GM18520 (cell line): ENCODE measurements at regions not wholly inside any gene's neighbourhood (a gene's known extent, or its start where the extent isn't known, plus 50 kb on each side); places are given as distances from the start of the nearest gene placed in this dataset.

ENCODE experiments used
- ATAC-seq: cut with Tn5 transposase; IDR thresholded peaks from one replicate; pipeline ENCODE4 v1.9.1; 2021; ENCODE audit not compliant: unreplicated experiment

DNA sequence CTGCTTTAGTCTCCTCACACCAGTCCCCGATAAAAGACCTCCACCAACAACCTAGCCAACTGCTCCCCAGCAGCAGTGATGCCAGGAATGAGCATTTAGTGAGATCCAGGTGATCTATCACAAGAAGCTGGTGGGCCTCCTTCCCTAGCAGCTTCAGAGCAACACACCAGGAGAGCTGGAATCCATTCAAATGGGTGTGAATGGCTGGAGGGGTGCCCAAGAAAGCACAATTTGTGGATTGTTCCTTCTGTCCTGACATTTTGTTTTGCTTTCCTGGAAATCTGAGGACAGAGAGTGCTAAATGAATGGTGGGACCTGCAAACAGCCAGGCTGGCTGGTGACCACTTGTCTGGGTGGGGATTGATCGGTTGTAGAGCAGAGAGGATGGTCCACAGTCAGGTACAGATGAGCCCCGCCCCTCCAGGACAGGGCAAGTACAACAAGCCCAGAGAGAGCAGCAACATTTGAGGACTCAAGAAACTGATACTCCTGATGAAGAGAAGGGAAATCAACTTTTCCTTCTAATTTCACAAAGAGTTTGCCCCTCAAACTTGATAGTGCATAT is 316.8 kb downstream of the VPS13C start:
- ATAC-seq: no peak

DNA sequence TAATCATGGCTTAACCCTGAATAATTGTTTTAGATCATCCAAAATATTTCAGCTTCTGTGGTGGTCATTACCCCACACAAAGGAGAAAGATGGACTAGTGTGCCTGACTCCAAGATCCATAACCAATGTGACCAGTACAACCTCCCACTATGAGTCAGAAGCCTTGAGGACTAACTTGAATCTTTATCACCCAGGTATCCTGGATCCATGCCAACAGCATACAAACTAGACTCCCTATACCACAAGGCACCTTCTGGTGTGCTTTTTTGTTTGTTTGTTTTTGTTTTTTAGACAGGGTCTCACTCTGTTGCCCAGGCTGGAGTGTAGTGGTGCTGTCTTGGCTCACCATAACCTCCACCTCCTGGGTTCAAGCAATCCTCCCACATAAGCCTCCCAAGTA is 317.7 kb downstream of the VPS13C start:
- ATAC-seq: no peak

DNA sequence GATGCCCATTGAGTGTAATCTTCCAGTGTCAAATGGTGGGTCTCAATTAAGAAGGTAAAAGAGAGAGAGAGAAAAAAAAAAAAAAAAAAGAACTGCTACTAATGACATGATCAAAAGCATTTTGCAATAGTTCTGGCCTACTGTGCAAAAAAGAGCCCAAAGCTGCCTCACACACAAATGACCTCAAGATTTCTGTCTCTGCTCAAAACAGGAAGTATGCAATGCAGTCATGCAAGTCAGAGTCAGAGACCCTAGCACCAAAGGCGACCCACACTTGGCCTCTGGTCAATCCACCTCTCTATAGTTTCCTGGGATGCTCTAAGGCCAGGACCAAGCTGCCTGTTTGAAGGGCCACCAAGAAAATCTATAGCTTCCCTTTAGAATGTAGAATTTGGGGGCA is 323.5 kb downstream of the VPS13C start:
- ATAC-seq: no peak

DNA sequence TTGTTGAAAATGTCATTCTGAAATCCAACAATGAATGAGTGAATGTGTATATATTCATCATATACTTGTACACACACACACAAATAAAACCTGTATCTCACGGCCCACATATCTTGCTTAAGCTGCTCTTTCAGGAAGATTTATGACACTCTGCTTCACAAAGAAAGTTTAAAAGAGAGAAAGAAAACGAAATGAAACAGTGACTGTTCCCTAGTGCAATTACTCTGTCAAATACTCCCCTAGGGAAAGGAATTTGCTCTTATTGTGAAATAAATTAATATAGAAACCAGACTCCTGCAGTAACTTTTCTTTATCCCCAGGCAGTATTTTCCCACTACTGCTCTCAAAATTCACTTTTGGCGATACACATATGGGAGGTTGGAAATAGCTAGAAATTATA is 329.1 kb downstream of the VPS13C start:
- ATAC-seq: no peak

DNA sequence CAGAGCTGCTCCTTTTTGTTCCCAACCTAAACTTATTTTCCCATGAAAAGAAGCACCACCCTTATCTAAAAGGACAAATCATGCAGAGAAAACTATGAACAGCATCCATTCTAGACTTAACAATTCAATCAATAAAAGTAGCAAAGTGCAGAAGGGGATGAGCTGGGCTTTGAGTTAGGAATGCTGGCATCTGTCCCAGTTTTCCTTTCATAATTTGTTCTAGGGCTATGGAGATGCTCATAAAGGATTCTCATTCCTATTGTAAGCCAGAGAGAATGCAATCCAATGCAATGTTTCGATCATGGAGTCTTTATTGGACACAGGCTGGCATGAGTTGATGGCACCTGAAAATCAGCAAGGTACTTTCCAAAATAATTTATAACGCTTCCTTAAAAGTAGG is 330.6 kb downstream of the VPS13C start:
- ATAC-seq: no peak

DNA sequence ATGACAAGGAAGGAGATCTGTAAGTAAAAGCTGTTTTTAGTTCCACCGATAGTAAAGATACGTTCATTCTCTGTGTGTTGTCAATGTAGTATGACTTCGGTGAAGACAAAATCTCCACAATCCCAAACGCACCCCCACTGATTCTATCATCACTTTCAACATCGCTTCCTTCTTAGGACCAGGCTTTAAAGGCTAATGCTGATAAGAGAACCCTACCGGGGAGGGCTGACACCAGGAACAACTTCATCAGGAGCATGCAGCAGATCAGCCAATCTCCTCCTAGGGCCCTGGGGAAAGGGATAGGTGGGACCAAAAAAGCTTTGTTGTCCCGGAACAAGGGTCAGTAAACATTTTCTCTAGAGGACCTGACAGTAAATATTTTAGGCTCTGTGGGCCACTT is 334.1 kb downstream of the VPS13C start:
- ATAC-seq: no peak

DNA sequence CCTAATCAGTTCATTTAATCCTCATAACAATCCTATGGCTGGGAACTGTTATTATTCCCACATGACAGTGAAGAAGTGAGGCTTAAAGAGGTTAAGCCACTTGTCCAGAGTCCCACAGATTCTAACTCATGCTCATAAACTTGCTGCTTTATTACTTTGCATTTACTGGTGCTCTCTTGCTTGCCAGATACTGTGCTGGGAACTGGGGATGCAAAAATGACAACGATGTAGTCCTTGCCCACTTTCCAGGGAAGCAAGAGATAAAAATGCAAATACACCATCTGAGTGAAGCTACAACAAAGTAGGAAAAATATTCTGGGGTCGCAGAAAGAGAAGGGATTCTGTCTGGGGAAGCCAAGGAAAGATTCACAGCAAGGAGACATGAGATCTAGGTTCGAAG is 335.0 kb downstream of the VPS13C start:
- ATAC-seq: no peak

DNA sequence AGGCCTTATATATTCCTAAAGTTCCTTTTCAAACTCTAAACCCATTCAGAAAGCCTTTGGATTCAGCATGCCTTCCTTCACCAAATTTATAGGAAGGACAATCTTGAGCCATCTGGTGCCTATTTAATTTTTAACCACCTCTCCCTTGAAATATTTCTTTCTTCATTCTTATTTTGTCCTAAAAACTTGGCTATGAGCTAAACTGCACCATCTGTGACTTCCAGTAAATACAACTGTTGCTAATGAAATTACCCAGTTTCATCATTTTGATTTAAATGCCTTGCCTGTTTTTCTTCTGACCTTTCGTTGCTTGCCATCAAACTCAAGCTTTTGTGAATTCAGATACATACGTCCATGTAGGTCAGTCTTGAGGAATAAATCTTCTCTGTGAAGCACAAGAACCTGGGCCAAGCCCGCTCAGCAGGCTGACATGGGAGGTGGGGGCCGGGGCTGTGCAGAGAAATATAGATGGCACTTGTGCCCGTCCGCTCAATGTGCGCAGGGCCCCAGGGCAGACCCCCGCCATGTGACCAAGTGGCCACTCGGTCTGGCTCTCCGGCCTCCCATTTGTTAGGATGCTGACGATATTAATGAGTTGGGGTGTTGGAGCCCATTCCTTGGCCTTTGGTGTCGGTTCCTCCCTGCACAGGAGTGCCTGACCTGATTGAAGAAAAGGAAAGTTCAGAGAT is 335.9 kb downstream of the VPS13C start:
- ATAC-seq: no peak

DNA sequence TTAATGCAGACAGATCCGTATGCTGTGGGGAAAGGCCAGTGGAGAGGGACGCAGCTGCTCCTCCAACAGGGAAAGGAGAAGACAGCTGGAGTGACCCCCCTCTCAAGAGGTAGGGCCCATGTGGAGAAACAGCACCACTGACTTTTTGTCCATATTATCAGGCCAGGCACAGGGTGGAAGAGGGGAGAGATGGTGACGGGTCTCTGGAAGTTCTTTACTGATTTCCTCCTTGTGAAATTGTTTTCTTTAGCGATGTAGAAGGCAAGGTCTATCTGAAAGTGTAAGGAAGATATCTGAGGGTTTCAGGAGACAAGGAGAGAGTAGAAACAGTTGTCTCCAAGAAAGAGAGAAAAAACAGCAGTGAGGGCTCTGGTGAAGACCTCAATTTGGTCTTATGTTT is 338.8 kb downstream of the VPS13C start:
- ATAC-seq: no peak

DNA sequence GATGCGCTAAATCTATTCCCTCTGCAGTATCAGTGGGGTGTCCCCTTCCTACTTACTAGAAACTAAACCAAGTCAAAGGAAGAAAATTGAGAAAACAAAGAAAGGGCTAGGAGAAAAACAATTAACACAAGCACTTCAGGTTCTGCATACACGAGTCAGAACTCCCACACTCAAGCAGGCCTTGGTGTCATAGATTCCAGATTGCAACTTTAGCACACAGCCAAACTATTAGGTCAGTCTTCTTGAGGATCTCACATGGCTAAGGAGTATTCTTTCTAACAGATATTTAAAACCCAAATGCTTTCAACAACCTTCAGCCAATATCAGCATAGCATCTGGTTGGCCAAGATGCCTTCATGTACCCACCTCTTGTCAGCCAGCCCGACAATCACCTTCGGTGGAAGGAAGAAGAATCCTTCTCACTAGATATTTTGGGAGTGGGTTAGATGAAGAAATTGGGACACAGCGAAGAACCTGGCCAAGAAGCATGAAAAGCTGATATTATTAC is 340.0 kb downstream of the VPS13C start:
- ATAC-seq: no peak

DNA sequence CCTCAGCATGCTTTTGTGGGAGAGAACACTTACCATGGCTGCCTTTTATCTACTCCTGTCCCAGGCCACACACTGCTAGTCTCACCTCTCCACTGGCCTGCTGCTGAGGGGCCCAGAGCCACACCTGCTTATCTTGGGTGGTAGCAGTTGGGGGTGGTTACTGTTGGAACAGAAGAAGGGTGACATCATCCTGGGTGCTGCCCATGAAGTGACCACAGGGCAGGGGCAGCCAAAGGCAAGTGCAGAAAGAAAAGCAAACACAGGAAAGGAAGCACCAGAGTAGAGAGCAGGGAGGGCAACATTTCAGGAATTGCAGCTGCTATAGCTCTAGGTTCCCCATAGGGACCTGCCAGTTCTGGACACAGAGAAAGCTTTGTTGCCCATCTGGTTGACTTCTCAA is 345.2 kb downstream of the VPS13C start:
- no peak for ATAC-seq

DNA sequence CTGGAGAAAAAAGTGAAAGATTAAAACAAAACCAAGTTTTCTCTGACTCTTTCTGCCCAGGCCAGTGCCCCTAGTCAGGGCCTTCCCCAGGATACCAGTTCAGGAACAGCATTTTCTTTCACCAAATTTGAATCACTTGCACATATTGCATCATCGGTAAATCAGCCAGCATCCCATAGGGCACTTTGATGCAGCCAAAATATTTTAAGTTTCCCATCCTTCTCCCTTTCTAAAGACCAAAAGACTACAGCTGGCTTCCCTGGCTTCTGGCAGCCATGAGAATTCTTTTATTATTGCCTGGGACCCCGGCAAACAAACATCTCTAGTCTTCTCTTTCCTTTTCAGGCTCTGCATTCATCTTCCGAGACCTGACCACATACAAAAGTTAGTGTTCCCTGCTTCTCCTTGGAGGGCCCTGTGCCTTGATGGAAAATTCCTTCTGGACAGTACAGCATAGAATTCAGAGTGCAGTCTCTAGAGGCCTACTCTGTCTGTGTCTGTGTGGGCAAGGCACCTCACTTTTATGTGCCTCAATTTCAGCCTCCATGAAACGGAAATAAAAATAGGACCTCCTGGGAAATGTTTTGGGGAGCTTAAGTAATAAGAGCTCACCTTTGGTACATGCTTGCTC is 348.0 kb downstream of the VPS13C start:
- no peak for ATAC-seq

DNA sequence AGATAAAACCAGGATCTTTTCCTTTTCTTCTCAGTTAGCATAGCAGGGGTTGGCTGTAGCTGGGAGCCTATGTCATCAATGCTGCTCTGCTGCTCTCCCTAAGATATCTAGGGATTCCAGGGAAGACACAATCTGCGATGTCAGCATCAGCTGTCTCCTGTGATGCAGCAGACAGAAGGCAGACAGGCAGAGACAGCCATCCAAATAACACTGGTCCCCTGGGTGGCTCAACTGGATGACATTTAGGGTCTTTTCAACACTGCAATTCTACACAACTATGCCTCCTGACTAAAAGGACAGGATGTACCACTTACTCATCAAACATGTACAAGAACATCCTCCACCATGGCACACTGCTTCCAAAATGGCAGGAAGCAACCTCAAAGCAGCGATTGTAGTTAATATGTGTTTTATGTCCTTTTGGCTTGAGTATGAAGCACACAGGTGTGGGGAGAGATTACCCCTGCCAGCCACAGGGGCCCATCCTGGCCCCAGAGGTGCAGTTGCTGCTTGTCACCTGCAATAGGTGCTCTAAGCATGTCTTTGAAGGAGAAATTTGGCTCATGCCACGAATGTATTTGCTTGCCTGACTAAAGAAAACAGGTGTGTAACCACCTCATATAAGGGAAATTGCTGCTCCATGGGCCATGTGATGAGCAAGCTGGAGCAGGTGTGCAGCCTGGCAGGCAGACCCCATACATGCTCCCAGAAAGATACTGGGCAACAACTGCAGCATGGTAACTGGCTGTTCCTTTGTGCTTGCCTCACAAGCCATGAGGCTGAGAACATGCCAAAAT is 357.8 kb downstream of the VPS13C start:
- ATAC-seq: no peak

DNA sequence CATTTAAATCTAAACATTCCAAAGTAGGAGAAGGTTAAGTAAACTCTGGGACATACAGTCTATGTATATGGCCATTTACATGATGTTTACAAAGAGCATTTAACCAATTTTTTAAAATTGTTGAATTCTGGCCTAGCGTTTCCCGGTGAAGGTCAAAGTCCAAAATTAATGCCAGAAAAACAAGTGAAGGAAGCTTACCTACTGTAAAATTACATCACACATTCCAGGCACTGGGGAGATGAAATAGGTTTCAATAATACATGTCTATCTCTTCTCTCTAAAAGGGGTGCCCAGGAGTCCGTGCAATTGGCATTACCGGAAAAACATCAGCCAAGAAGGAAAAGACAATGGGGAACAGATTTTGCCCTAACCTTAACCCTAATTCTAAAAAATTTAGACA is 358.8 kb downstream of the VPS13C start:
- ATAC-seq: no peak

DNA sequence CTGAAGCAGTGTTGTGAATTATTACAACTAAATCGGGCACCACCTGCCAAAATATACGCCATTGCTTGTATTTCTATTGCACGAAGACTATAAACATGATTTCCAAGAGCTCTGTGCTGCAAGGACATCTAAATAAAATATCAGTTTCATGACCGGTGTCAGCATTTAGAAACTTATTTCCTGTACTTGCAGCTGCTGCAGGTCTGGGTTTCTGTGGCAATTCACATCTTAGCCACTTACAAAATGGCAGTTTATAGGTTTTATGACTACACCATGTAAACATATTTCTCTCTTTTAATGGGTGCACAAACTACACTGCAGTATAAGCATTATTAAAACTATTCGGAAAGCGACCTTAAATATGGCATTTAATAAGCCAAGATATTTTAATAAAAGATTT is 359.4 kb downstream of the VPS13C start:
- no peak for ATAC-seq

DNA sequence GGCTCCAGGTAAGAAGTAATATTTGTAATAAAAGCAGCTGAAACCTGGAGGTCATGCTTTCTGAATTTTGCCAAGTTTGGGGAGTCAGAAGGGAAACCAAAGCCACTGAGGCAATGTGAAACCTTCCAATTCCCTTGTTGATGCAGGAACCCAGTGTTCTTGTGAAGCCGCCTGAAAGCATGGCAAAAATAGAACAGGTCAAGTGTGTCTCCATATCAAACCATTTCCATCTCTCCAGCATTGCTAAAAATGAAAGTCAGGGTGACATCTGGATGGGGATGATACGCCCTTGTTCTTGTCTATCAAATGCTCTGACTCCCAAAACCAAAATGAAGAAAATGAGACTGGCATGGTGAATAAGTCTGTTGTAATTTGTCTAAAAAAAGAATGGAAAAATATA is 362.5 kb downstream of the VPS13C start:
- ATAC-seq: no peak

DNA sequence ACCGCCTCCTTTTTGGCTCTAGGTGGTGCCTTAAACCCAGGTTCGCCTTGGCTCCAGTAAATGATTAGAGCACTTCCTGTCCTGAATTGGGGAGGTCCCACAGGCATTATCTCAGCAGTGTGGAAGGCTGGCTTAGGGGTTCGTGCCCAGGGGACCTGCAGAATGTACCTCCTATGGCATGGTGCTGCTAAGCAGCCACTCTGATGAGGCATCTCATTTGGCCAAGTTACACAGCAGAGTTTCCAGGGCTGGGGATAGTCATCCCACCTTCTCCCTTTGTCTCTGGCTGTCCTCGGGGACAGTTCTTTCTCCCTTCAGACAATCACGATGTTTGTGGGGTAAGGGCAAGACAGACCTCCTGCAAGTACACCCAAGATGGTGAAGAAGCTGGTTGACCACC is 371.2 kb downstream of the VPS13C start:
- ATAC-seq: no peak

DNA sequence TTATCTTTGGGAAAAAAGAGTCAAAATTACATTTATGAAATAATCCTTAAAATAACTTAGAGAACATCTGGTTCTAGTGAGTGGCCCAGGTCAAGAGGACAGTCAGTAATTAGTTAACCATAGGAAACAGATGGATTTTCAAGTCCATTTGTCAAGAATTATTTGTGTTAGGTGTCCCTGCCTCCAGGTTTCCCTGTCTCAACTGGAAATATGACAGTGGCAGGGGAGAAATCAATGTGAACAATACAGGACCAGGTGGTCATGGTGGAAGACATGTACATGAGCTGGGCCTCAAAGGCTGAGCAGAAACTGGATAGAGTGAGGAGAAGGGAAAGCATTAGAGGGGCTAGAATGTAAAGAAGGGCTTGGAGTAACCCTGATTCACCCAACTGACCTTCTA is 372.6 kb downstream of the VPS13C start:
- ATAC-seq: no peak

DNA sequence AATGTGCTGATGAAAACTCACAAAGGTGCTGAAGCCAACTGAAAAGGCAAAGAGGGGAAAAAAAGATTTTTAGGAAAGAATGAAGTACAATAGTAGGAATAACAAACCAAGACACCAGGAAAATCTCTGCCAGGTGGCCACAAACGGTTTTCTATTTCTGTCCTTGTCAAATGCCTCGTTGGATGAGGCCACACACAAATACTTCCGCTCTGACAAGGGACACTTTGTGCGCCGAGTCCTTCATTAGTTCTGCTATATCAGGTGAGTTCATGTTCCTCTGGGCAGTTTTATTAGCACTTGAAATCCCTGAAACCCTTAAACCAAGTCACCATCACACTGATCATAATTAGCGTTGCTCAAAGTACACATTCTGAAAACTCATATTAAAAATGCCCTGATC is 373.1 kb downstream of the VPS13C start:
- ATAC-seq: no peak

DNA sequence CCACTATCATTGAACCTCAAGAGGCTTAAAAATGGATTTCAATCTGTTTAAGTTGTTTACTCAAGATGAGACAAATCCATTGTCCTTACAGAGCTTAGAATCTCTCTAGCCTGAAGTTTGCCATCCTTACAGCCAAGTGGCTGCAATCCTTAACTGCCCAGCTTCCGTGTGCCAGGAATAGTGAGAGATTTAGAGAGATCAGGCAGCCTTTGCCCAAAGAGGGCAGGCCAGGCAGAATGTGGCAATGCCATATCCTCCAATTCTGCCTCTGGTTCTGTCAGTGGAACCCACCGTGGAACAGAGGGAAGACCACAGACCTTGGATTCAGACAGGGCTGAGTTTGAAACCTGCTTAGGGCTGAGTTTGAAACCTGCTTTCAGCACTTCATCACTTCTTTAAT is 374.3 kb downstream of the VPS13C start:
- ATAC-seq: no peak

DNA sequence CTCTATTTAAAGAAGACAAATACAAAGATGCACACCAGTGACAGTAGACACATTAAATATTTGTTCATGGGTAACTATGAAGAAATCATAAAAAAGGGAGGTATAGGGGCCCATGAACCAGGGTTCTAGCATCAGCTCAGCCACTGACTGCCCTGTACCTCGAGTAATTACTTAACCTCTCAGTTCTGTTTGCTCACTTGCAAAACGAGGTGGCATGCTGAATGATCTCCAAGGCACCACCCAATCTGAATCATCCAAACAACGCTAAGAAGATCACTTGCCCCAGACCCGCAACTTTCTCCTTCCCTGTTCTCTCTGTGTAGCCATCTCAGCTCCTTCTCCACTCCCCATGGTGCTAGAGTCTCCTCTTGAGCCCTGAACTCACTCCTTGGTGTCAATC is 374.7 kb downstream of the VPS13C start:
- no peak for ATAC-seq
